ENCODE measurements at regions not wholly inside any gene's neighbourhood (a gene's known extent, or its start where the extent isn't known, plus 50 kb on each side); places are given as distances from the start of the nearest gene placed in this dataset.
"Not testable (repeated sequence)": the region's sequence is repeated elsewhere in the genome, so short reads cannot be mapped to it uniquely, and the experiment has no call there.

- H4K20me1 ChIP-seq (ENCODE audit: insufficient read depth): no peaks in the 10 kb centered on the region
- H3K79me2 ChIP-seq (ENCODE audit: low read depth): no peaks in the 10 kb centered on the region
- BruUV-seq (replicated peaks): no TSS peak
- H3K4me1 ChIP-seq (replicated peaks; ENCODE audit: insufficient read depth): no peaks in the 10 kb centered on the region
- intact Hi-C loops (cut with micrococcal nuclease; ENCODE audit: unreplicated experiment): no loop called here
- no peaks in the 10 kb centered on the region for H3K9me2 ChIP-seq (ENCODE audit: insufficient read depth)
- TF ChIP-seq CTCF (conservative IDR thresholded peaks at IDR 0.05) (no peak), EZH2 (IDR thresholded peaks at IDR 0.05; ENCODE audit: low read depth) (no peak)
- H3K36me3 ChIP-seq (ENCODE audit: low read depth): no peaks in the 10 kb centered on the region
- CTCF ChIA-PET: no interaction called here
- no peak overlapping the region for H3K4me3 ChIP-seq
- H3K4me2 ChIP-seq: no peak overlapping the region
- no peaks in the 10 kb centered on the region for H3F3A ChIP-seq (ENCODE audit: insufficient read depth, low read depth)
- no peak overlapping the region for H2AFZ ChIP-seq
- DNase-seq: no peak
- H3K27ac ChIP-seq: no peak overlapping the region
- POLR2A ChIA-PET (ENCODE audit: unreplicated experiment): no interaction called here
- no peaks in the 10 kb centered on the region for H3K9me3 ChIP-seq (ENCODE audit: insufficient read depth, low read depth)
- H3K27me3 ChIP-seq (ENCODE audit: insufficient read depth, low read depth): no peaks in the 10 kb centered on the region
These were observed 509.7 kb downstream of the DOK5 start for GRCh38 chr20:54985091-54985490.

GRCh38 chr20:54984104-54984448 lies 508.7 kb downstream of the DOK5 start:
- Histone ChIP-seq H3K27me3 (ENCODE audit: insufficient read depth, low read depth) (no peaks in the 10 kb centered on the region), H3K4me1 (replicated peaks; ENCODE audit: insufficient read depth) (no peaks in the 10 kb centered on the region), H3K36me3 (ENCODE audit: low read depth) (no peaks in the 10 kb centered on the region), H3K4me2 (no peak overlapping the region), H2AFZ (no peak overlapping the region), H3K4me3 (no peak overlapping the region), H3K27ac (no peak overlapping the region), H3K9me3 (ENCODE audit: insufficient read depth, low read depth) (no peaks in the 10 kb centered on the region), H3K79me2 (ENCODE audit: low read depth) (no peaks in the 10 kb centered on the region), H3F3A (ENCODE audit: insufficient read depth, low read depth) (no peaks in the 10 kb centered on the region), H3K9me2 (ENCODE audit: insufficient read depth) (no peaks in the 10 kb centered on the region), H4K20me1 (ENCODE audit: insufficient read depth) (no peaks in the 10 kb centered on the region)
- no peak for DNase-seq
- ChIA-PET CTCF (no interaction called here), POLR2A (ENCODE audit: unreplicated experiment) (no interaction called here)
- intact Hi-C loops (cut with micrococcal nuclease; ENCODE audit: unreplicated experiment): no loop called here
- TF ChIP-seq EZH2 (IDR thresholded peaks at IDR 0.05; ENCODE audit: low read depth) (no peak), CTCF (conservative IDR thresholded peaks at IDR 0.05) (no peak)
- no TSS peak for BruUV-seq (replicated peaks)

DNA sequence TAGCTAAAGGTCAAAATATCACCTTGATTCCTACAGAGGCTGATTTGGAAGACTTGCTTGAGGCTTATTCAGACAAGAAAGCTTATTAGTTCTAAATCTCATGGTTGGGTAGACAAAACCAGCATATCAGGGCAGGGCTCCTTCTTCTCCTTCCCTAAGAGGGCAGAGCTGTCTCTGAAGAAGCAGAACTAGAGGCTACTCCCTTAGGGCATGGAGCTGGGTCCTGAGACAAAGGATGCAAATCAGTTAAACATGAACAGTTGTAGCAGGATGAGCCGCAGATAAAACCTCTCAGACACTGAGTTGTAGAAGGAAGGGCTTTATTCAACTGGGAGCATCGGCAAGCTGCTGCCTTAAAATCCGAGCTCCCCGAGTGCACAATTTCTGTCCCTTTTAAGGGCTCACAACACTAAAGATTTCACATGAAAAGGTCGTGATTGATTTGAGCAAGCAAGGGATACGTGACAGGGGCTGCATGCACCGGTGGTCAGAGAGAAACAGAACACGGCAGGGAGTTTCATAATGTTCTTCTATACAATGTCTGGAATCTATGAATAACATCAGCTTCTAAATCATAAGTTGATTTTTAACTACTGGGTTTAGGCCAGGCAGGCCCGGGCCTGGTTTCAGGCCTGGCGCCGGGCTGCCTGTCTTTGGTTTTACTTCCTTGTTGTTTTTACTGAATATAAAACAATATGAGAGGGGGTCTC lies 508.2 kb downstream of the DOK5 start:
- DNase-seq; H3F3A ChIP-seq (ENCODE audit: insufficient read depth, low read depth); H3K4me3 ChIP-seq; H3K27me3 ChIP-seq (ENCODE audit: insufficient read depth, low read depth); H3K27ac ChIP-seq; H3K4me2 ChIP-seq; BruUV-seq (replicated peaks); H3K9me2 ChIP-seq (ENCODE audit: insufficient read depth); H3K4me1 ChIP-seq (replicated peaks; ENCODE audit: insufficient read depth); CTCF ChIA-PET; H2AFZ ChIP-seq; POLR2A ChIA-PET (ENCODE audit: unreplicated experiment); H3K9me3 ChIP-seq (ENCODE audit: insufficient read depth, low read depth); H3K36me3 ChIP-seq (ENCODE audit: low read depth); H4K20me1 ChIP-seq (ENCODE audit: insufficient read depth); H3K79me2 ChIP-seq (ENCODE audit: low read depth); intact Hi-C loops (cut with micrococcal nuclease; ENCODE audit: unreplicated experiment): not testable (repeated sequence)

DNA sequence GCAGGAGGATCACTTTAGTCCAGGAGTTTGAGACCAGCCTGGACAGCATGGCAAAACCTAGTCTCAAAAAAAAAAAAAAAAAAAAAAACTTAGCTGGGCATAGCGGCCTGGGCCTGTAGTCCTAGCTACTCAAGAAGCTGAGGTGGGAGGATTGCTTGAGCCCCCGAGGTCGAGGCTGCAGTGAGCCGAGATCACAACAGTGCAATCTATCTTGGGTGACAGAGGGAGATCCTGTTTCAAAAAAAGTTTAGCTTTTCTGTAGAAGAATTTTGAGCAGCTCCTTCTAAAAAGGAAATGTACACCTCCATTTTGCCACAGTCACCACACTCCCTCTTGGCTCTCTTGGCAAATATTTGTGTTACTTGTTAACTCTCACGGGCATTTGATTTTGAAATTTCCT lies 505.8 kb downstream of the DOK5 start:
- POLR2A ChIA-PET (ENCODE audit: unreplicated experiment): no interaction called here
- no peak overlapping the region for H3K4me2 ChIP-seq
- intact Hi-C loops (cut with micrococcal nuclease; ENCODE audit: unreplicated experiment): no loop called here

More for the DNA sequence above, 505.8 kb downstream of the DOK5 start:
- no TSS peak for BruUV-seq (replicated peaks)
- H3K4me3 ChIP-seq: no peak overlapping the region
- no peak overlapping the region for H2AFZ ChIP-seq
- H4K20me1 ChIP-seq (ENCODE audit: insufficient read depth): no peaks in the 10 kb centered on the region
- H3K36me3 ChIP-seq (ENCODE audit: low read depth): no peaks in the 10 kb centered on the region
- H3K27me3 ChIP-seq (ENCODE audit: insufficient read depth, low read depth): no peaks in the 10 kb centered on the region
- CTCF ChIA-PET: interaction anchor here (0.7 kb wide), 1 partner anchor 308 kb away, joined by 3 read pairs; no protein-coding TSS in a partner anchor
- DNase-seq: no peak
- no peak overlapping the region for H3K27ac ChIP-seq
- no peaks in the 10 kb centered on the region for H3K9me3 ChIP-seq (ENCODE audit: insufficient read depth, low read depth)
- H3K9me2 ChIP-seq (ENCODE audit: insufficient read depth): no peaks in the 10 kb centered on the region
- no peaks in the 10 kb centered on the region for H3K79me2 ChIP-seq (ENCODE audit: low read depth)
- H3K4me1 ChIP-seq (replicated peaks; ENCODE audit: insufficient read depth): no peaks in the 10 kb centered on the region
- TF ChIP-seq CTCF (conservative IDR thresholded peaks at IDR 0.05) (no peak), EZH2 (IDR thresholded peaks at IDR 0.05; ENCODE audit: low read depth) (no peak)
- H3F3A ChIP-seq (ENCODE audit: insufficient read depth, low read depth): no peaks in the 10 kb centered on the region

Measured in PC-9 (cell line).